B cell (primary cell): ENCODE measurements at regions not wholly inside any gene's neighbourhood (a gene's known extent, or its start where the extent isn't known, plus 50 kb on each side); places are given as distances from the start of the nearest gene placed in this dataset.

Experiments used
- ATAC-seq: fragments of 200-7000 bp; cut with Tn5 transposase; one replicate; pipeline ENCODE4 v1.10.0; 2021; ENCODE audit warnings: low read depth, mild to moderate bottlenecking, moderate number of reproducible peaks, moderate library complexity
- CTCF ChIA-PET: fragments of 350-600 bp; sonication (Branson Sonifier 250); formaldehyde crosslinking; loops from one replicate; lab custom pipeline; 2021; ENCODE audit warnings: antibody characterized with exemption, inconsistent platforms; lab: Charles Lee
- POLR2A ChIA-PET: fragments of 350-600 bp; sonication (Branson Sonifier 250); formaldehyde crosslinking; loops from one replicate; lab custom pipeline; 2021; ENCODE audit warnings: antibody characterized with exemption; lab: Charles Lee
- DNase-seq: peaks from one replicate; pipeline ENCODE4 v3.0.0; 2013
- H2AFZ ChIP-seq: 2 replicates; pipeline ENCODE4 v1.6.1; 2012; ENCODE audit warnings: mild to moderate bottlenecking, low read depth, low read length; ENCODE audit not compliant: insufficient read depth, poor library complexity, severe bottlenecking
- H3K27ac ChIP-seq, 2 donors: 1 replicate in 1 of 2; 2 replicates in 1 of 2; pipeline ENCODE4 v1.5.1; 2012 to 2013; ENCODE audit warnings: low read length in 2 of 2, mild to moderate bottlenecking in 2 of 2, moderate library complexity in 1 of 2
- H3K27me3 ChIP-seq, 4 experiments: fragments of 200-600 bp in 1 of 4; sonication (generic) in 1 of 4; replicated peaks in 1 of 4; 1 replicate in 2 of 4; 2 replicates in 2 of 4; pipeline versions ENCODE4 v1.6.1 to v1.7.0; 2013 to 2016; ENCODE audit warnings: low read length in 3 of 4, mild to moderate bottlenecking in 2 of 4, mixed read lengths in 1 of 4, moderate library complexity in 1 of 4; ENCODE audit not compliant: insufficient read depth in 4 of 4, control insufficient read depth in 3 of 4; ENCODE audit errors: control extremely low read depth in 1 of 4
- H3K36me3 ChIP-seq, 2 experiments: replicated peaks in 1 of 2; 1 replicate in 1 of 2; 2 replicates in 1 of 2; pipeline versions ENCODE4 v1.6.1 to v1.7.1; 2013; ENCODE audit warnings: low read length in 1 of 2; ENCODE audit not compliant: insufficient read depth in 2 of 2, control insufficient read depth in 1 of 2; ENCODE audit errors: control extremely low read depth in 1 of 2, extremely low read depth in 1 of 2
- H3K4me1 ChIP-seq, 2 donors: fragments of 200-600 bp in 1 of 2; sonication (generic) in 1 of 2; 1 replicate in 1 of 2; 2 replicates in 1 of 2; pipeline versions ENCODE4 v1.5.1 to v1.6.1; 2013 to 2017; ENCODE audit warnings: low read length in 2 of 2; ENCODE audit not compliant: control insufficient read depth in 2 of 2, insufficient read depth in 2 of 2
- H3K4me2 ChIP-seq: replicated peaks from 2 replicates; pipeline ENCODE3; 2012; ENCODE audit warnings: mild to moderate bottlenecking, low read depth, low read length; ENCODE audit not compliant: poor library complexity, severe bottlenecking
- H3K4me3 ChIP-seq, 5 experiments: fragments of 200-600 bp in 1 of 5; sonication (generic) in 1 of 5; 1 replicate in 3 of 5; 2 replicates in 2 of 5; pipeline versions ENCODE4 v1.5.1 to v1.7.0; 2011 to 2016; ENCODE audit warnings: low read length in 4 of 5, mild to moderate bottlenecking in 4 of 5, low read depth in 2 of 5, control low read depth in 1 of 5, moderate library complexity in 1 of 5; ENCODE audit not compliant: insufficient read depth in 1 of 5; ENCODE audit errors: control extremely low read depth in 1 of 5, extremely low read depth in 1 of 5
- H3K79me2 ChIP-seq: fragments of 200-600 bp; sonication (generic); one replicate; pipeline ENCODE4 v1.6.0; 2016; ENCODE audit warnings: low read length; ENCODE audit not compliant: control insufficient read depth, insufficient read depth
- H3K9ac ChIP-seq: fragments of 200-600 bp; sonication (generic); 2 replicates; pipeline ENCODE4 v1.6.1; 2017; ENCODE audit warnings: mild to moderate bottlenecking, low read length, moderate library complexity
- H3K9me3 ChIP-seq, 3 donors: one replicate each; pipeline versions ENCODE4 v1.6.1 to v1.7.1; 2013; ENCODE audit warnings: low read length in 2 of 3; ENCODE audit not compliant: control insufficient read depth in 2 of 3, insufficient read depth in 1 of 3; ENCODE audit errors: control extremely low read depth in 1 of 3
- H4K20me1 ChIP-seq: 2 replicates; pipeline ENCODE4 v1.6.0; 2012; ENCODE audit warnings: mild to moderate bottlenecking, low read length; ENCODE audit not compliant: insufficient read depth, control insufficient read depth, poor library complexity, severe bottlenecking
- H3K27ac Mint-ChIP-seq: one replicate; pipeline ENCODE4 v1.8.0; 2021; ENCODE audit warnings: mixed read lengths
- H3K27me3 Mint-ChIP-seq: one replicate; pipeline ENCODE4 v1.8.0; 2021; ENCODE audit warnings: mixed read lengths
- H3K4me1 Mint-ChIP-seq: one replicate; pipeline ENCODE4 v1.8.0; 2021; ENCODE audit warnings: mixed read lengths
- H3K4me3 Mint-ChIP-seq: one replicate; pipeline ENCODE4 v1.8.0; 2021; ENCODE audit warnings: mixed read lengths
- H3K9me3 Mint-ChIP-seq: one replicate; pipeline ENCODE4 v1.8.0; 2022; ENCODE audit warnings: mixed read lengths; ENCODE audit not compliant: insufficient read depth
- EZH2 ChIP-seq: IDR thresholded peaks from 2 replicates; pipeline ENCODE4 v1.6.1; 2012; ENCODE audit warnings: borderline replicate concordance, low read depth, mild to moderate bottlenecking, moderate library complexity, low read length; ENCODE audit not compliant: insufficient read depth, poor library complexity, severe bottlenecking
- WGBS: methylation state at CpG from one replicate; pipeline ENCODE4 v1.1.5; 2013; ENCODE audit warnings: missing lambda C conversion rate; ENCODE audit not compliant: insufficient coverage; 5-methylcytosine and 5-hydroxymethylcytosine counted together
- intact Hi-C: fragments of 100-400 bp; cut with micrococcal nuclease; formaldehyde crosslinking; loops from one replicate; pipeline ENCODE4 v1.10.0; 2022
- TF ChIP-seq, protein P1 (sequence below): fragments of 200-600 bp; IDR thresholded peaks from one replicate; pipeline ENCODE4 v1.8.0; 2022; ENCODE audit warnings: antibody characterized with exemption, mild to moderate bottlenecking

DNA sequence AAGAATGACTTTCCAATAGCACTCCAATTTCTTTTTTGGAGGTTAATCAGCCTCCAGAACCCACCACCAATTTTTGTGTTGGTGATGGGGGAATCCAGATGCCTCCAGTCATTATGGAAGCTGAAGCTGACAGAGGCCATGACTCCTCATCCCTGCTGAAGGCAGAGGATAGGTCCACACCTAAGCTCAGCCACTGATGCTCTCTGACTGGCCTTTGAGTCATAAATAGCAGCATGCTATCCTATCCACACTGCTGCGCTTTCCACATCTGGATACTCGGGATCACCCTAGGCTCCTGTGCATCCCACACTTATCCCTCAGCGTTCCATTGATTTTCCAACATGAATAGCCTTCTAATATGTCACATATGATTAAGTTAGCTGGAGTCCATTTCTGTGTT, 124.2 kb downstream of the TES start:
- H3K9ac ChIP-seq: no peak overlapping the region
- intact Hi-C loops: no loop called here
- no peaks in the 10 kb centered on the region for H3K27me3 ChIP-seq
- H3K4me1 ChIP-seq: no peaks in the 10 kb centered on the region
- TF ChIP-seq, protein P1, sequence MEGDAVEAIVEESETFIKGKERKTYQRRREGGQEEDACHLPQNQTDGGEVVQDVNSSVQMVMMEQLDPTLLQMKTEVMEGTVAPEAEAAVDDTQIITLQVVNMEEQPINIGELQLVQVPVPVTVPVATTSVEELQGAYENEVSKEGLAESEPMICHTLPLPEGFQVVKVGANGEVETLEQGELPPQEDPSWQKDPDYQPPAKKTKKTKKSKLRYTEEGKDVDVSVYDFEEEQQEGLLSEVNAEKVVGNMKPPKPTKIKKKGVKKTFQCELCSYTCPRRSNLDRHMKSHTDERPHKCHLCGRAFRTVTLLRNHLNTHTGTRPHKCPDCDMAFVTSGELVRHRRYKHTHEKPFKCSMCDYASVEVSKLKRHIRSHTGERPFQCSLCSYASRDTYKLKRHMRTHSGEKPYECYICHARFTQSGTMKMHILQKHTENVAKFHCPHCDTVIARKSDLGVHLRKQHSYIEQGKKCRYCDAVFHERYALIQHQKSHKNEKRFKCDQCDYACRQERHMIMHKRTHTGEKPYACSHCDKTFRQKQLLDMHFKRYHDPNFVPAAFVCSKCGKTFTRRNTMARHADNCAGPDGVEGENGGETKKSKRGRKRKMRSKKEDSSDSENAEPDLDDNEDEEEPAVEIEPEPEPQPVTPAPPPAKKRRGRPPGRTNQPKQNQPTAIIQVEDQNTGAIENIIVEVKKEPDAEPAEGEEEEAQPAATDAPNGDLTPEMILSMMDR: no peak
- no peak for TF ChIP-seq EZH2
- H3K4me3 ChIP-seq: no peak overlapping the region
- no peaks in the 10 kb centered on the region for H3K9me3 ChIP-seq
- DNase-seq: no peak
- WGBS: 100% methylated on average over 1 of the region's 3 CpGs
- H3K36me3 ChIP-seq: no peaks in the 10 kb centered on the region
- H3K27me3 Mint-ChIP-seq: no peaks in the 10 kb centered on the region
- no peak overlapping the region for H3K4me2 ChIP-seq
- no peak overlapping the region for H3K27ac ChIP-seq
- no peak overlapping the region for H2AFZ ChIP-seq
- ChIA-PET POLR2A (no interaction called here), CTCF (no interaction called here)
- H3K4me3 Mint-ChIP-seq: no peak overlapping the region
- no peak for ATAC-seq
- no peaks in the 10 kb centered on the region for H3K79me2 ChIP-seq
- H3K4me1 Mint-ChIP-seq: no peaks in the 10 kb centered on the region
- H4K20me1 ChIP-seq: no peaks in the 10 kb centered on the region
- H3K27ac Mint-ChIP-seq: no peak overlapping the region
- no peaks in the 10 kb centered on the region for H3K9me3 Mint-ChIP-seq

DNA sequence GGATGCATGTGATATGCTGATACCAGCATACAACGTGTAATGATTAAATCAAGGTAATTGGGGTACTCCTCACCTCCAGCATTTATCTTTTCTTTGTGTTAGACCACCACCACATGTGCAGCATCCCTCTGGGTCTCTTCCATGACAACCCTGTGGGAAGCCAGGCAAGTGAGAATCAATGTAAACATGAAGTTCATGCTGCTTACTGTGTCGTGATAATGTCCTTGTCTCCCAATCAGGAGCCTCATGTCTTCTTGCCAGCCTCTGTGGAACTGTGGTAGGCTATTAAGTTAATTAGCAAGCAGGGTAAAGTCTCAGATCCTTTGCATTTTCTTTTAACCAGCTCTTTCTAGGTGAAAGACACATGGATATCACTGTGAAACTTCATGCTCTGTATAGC, 126.7 kb downstream of the TES start:
- Histone ChIP-seq H3K36me3 (no peaks in the 10 kb centered on the region), H3K27me3 (no peaks in the 10 kb centered on the region), H4K20me1 (no peaks in the 10 kb centered on the region), H3K4me1 (no peaks in the 10 kb centered on the region), H2AFZ (no peak overlapping the region), H3K9ac (no peak overlapping the region), H3K4me2 (no peak overlapping the region), H3K79me2 (no peaks in the 10 kb centered on the region), H3K9me3 (no peaks in the 10 kb centered on the region), H3K4me3 (no peak overlapping the region), H3K27ac (no peak overlapping the region)
- H3K9me3 Mint-ChIP-seq: no peaks in the 10 kb centered on the region
- POLR2A ChIA-PET: no interaction called here
- H3K4me3 Mint-ChIP-seq: no peak overlapping the region
- H3K27me3 Mint-ChIP-seq: no peaks in the 10 kb centered on the region
- DNase-seq: no peak
- WGBS: 88% methylated on average over 1 of the region's 2 CpGs
- H3K4me1 Mint-ChIP-seq: no peaks in the 10 kb centered on the region
- no peak for TF ChIP-seq EZH2
- TF ChIP-seq, protein P1: no peak
- intact Hi-C loops: no loop called here
- no peak for ATAC-seq
- CTCF ChIA-PET: no interaction called here
- H3K27ac Mint-ChIP-seq: no peak overlapping the region
